Loucy (cell line): ENCODE measurements at regions not wholly inside any gene's neighbourhood (a gene's known extent, or its start where the extent isn't known, plus 50 kb on each side); places are given as distances from the start of the nearest gene placed in this dataset.

ENCODE experiments used
- EZH2phosphoT487 ChIP-seq: fragments of 200-600 bp; IDR thresholded peaks from 2 replicates; pipeline ENCODE4 v1.6.1; 2018; ENCODE audit warnings: antibody characterized with exemption, mild to moderate bottlenecking, moderate library complexity, borderline replicate concordance
- TF ChIP-seq, protein P1 (sequence below): fragments of 200-600 bp; sonication (generic); conservative IDR thresholded peaks from 2 replicates; pipeline ENCODE4 v1.5.1; 2014; ENCODE audit warnings: mild to moderate bottlenecking, antibody characterized with exemption, low read length

DNA sequence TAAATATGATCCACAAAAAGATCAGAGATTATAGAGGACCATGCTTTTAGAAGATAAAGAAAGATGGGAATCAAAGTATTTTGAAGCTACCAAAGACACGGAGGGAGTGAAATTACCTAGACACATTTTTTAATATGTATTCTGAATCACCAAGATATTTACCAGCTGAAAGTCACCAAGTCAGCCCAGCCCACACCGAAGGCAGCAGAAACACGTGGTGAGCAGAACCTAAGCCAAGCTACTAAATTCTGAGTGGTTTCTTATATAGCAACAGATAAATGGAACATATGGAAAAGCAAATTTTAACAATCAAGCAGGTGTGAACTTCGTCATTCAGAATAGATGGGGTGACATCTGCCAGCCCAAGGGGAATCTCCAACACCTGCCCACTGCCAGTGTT, 134.7 kb upstream of the AKR1E2 start:
- TF ChIP-seq, protein P1, sequence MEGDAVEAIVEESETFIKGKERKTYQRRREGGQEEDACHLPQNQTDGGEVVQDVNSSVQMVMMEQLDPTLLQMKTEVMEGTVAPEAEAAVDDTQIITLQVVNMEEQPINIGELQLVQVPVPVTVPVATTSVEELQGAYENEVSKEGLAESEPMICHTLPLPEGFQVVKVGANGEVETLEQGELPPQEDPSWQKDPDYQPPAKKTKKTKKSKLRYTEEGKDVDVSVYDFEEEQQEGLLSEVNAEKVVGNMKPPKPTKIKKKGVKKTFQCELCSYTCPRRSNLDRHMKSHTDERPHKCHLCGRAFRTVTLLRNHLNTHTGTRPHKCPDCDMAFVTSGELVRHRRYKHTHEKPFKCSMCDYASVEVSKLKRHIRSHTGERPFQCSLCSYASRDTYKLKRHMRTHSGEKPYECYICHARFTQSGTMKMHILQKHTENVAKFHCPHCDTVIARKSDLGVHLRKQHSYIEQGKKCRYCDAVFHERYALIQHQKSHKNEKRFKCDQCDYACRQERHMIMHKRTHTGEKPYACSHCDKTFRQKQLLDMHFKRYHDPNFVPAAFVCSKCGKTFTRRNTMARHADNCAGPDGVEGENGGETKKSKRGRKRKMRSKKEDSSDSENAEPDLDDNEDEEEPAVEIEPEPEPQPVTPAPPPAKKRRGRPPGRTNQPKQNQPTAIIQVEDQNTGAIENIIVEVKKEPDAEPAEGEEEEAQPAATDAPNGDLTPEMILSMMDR: no peak
- TF ChIP-seq EZH2phosphoT487: no peak
